NB4 (cell line): ENCODE measurements at regions not wholly inside any gene's neighbourhood (a gene's known extent, or its start where the extent isn't known, plus 50 kb on each side); places are given as distances from the start of the nearest gene placed in this dataset.

Experiments used
- CTCF ChIP-seq: IDR thresholded peaks from one replicate; pipeline ENCODE4 v1.5.1; 2012; ENCODE audit warnings: low read depth, low read length
- MAX ChIP-seq: IDR thresholded peaks from 2 replicates; pipeline ENCODE4 v1.6.1; 2011; ENCODE audit warnings: low read depth, low read length
- MYC ChIP-seq: IDR thresholded peaks from 2 replicates; pipeline ENCODE4 v1.6.1; 2011; ENCODE audit warnings: low read depth, low read length
- POLR2A ChIP-seq: IDR thresholded peaks from 2 replicates; pipeline ENCODE4 v1.6.1; 2011; ENCODE audit warnings: mild to moderate bottlenecking; ENCODE audit not compliant: insufficient read length; ENCODE audit errors: extremely low read depth

GRCh38 chr1:8249838-8250237 is 68.1 kb upstream of the SLC45A1 start:
- TF ChIP-seq CTCF (no peak), MAX (no peak), MYC (no peak), POLR2A (no peak)
